HepG2 (cell line): ENCODE measurements at regions not wholly inside any gene's neighbourhood (a gene's known extent, or its start where the extent isn't known, plus 50 kb on each side); places are given as distances from the start of the nearest gene placed in this dataset.

ENCODE experiments used
- ATF6 ChIP-seq: sonication (generic); formaldehyde crosslinking; conservative IDR thresholded peaks from 2 replicates; pipeline ENCODE4 v1.4.0; 2020; ENCODE audit warnings: missing genetic modification reagents
- CENPBD1 ChIP-seq: sonication (generic); formaldehyde crosslinking; IDR thresholded peaks from 2 replicates; pipeline ENCODE4 v1.8.0; 2022; ENCODE audit warnings: missing genetic modification reagents, low read depth, mild to moderate bottlenecking, borderline replicate concordance
- FOXA1 ChIP-seq, 2 experiments: fragments of 450-650 bp in 1 of 2; sonication (generic) in 1 of 2; formaldehyde crosslinking in 1 of 2; IDR thresholded peaks; 2 replicates each; pipeline versions ENCODE4 v1.4.0 to v1.6.1; 2016 to 2020; ENCODE audit warnings: missing genetic modification reagents in 1 of 2
- KIAA2018 ChIP-seq: sonication (generic); formaldehyde crosslinking; IDR thresholded peaks from 2 replicates; pipeline ENCODE4 v1.5.0; 2020; ENCODE audit warnings: mild to moderate bottlenecking, missing genetic modification reagents, borderline replicate concordance
- PREB ChIP-seq: sonication (generic); formaldehyde crosslinking; IDR thresholded peaks from 2 replicates; pipeline ENCODE4 v1.4.0; 2020; ENCODE audit warnings: missing genetic modification reagents
- SALL1 ChIP-seq: sonication (generic); formaldehyde crosslinking; IDR thresholded peaks from 2 replicates; pipeline ENCODE4 v1.8.0; 2022; ENCODE audit warnings: mild to moderate bottlenecking, missing genetic modification reagents
- TRIM24 ChIP-seq: sonication (generic); formaldehyde crosslinking; IDR thresholded peaks from 2 replicates; pipeline ENCODE4 v1.8.0; 2022; ENCODE audit warnings: mild to moderate bottlenecking, missing genetic modification reagents
- ZBTB34 ChIP-seq: sonication (generic); formaldehyde crosslinking; IDR thresholded peaks from 2 replicates; pipeline ENCODE4 v1.8.0; 2022; ENCODE audit warnings: mild to moderate bottlenecking, missing genetic modification reagents
- ZNF274 ChIP-seq: sonication (generic); formaldehyde crosslinking; IDR thresholded peaks from 2 replicates; pipeline ENCODE4 v1.5.1; 2020; ENCODE audit warnings: mild to moderate bottlenecking, missing genetic modification reagents

GRCh38 chr10:85280014-85280413 lies 951.6 kb downstream of the CCSER2 start (continued):
- TF ChIP-seq KIAA2018 (no peak), ZNF274 (CRISPR knock-in tag) (no peak), PREB (CRISPR knock-in tag) (no peak), CENPBD1 (CRISPR knock-in tag) (no peak), FOXA1 (IDR thresholded peaks at IDR 0.05) (no peak), FOXA1 (CRISPR knock-in tag; IDR thresholded peaks at IDR 0.05) (0 out of 2 replicates have a peak, but pooled peaks have one; percentile 28), TRIM24 (CRISPR knock-in tag) (no peak), SALL1 (CRISPR knock-in tag) (no peak), ZBTB34 (CRISPR knock-in tag) (0 out of 2 replicates have a peak, but pooled peaks have one; percentile 34), ATF6 (no peak)
